ENCODE measurements at regions not wholly inside any gene's neighbourhood (a gene's known extent, or its start where the extent isn't known, plus 50 kb on each side); places are given as distances from the start of the nearest gene placed in this dataset.

GRCh38 chr14:50023671-50024490, 92.5 kb downstream of the VCPKMT start:
- CTCF ChIA-PET = no interaction called here
- peak; percentile 46 for DNase-seq (ENCODE audit: low spot score)
- TF ChIP-seq, protein P1, sequence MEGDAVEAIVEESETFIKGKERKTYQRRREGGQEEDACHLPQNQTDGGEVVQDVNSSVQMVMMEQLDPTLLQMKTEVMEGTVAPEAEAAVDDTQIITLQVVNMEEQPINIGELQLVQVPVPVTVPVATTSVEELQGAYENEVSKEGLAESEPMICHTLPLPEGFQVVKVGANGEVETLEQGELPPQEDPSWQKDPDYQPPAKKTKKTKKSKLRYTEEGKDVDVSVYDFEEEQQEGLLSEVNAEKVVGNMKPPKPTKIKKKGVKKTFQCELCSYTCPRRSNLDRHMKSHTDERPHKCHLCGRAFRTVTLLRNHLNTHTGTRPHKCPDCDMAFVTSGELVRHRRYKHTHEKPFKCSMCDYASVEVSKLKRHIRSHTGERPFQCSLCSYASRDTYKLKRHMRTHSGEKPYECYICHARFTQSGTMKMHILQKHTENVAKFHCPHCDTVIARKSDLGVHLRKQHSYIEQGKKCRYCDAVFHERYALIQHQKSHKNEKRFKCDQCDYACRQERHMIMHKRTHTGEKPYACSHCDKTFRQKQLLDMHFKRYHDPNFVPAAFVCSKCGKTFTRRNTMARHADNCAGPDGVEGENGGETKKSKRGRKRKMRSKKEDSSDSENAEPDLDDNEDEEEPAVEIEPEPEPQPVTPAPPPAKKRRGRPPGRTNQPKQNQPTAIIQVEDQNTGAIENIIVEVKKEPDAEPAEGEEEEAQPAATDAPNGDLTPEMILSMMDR (conservative IDR thresholded peaks at IDR 0.05; ENCODE audit: low read depth, low read length) = no peak
- TF ChIP-seq EZH2 (IDR thresholded peaks at IDR 0.05; ENCODE audit: borderline replicate concordance, low read depth, low read length, poor library complexity, severe bottlenecking) = no peak
- peaks cover 10% of the 10 kb centered on the region for H3K9me3 ChIP-seq (ENCODE audit: low read depth, low read length, poor library complexity, severe bottlenecking)
- no TSS peak for BruUV-seq (replicated peaks)
- intact Hi-C loops (cut with micrococcal nuclease; ENCODE audit: unreplicated experiment) = no loop called here
- POLR2A ChIA-PET (ENCODE audit: low non-redundant PET) = no interaction called here
- no peaks in the 10 kb centered on the region for H3K27me3 ChIP-seq (replicated peaks; ENCODE audit: insufficient read depth, low read depth, low read length, poor library complexity)
- H3K4me1 ChIP-seq (ENCODE audit: insufficient read depth, low read length, poor library complexity, severe bottlenecking) = peaks cover 9% of the 10 kb centered on the region
- H3K27ac ChIP-seq (ENCODE audit: low read depth, low read length, poor library complexity, severe bottlenecking) = peak overlapping the region; percentile 8
- no peaks in the 10 kb centered on the region for H3K36me3 ChIP-seq (ENCODE audit: insufficient read depth, low read length, poor library complexity, severe bottlenecking)
- no peak overlapping the region for H3K4me3 ChIP-seq (ENCODE audit: low read depth, low read length, poor library complexity, severe bottlenecking)

DNA sequence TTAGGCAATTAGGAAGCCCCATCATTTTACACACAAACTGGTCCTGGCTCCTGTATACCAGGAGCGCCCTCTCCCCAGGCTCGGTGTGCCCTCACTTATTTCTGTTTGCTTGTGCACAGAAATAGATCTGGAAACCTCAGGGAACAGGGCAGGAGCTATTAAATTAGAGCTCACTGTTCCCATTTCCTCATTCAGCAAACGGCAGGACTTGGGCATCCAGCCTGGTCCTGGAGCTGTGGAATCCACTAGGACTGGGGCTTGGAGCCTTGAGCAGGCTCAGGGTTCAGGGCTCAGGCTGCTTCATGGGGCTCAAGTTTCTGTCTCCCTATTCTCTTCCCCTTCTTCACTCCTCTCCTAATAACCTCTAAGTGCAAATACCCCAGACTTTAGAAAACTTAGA, 91.3 kb downstream of the VCPKMT start:
- no peak overlapping the region for H3K27ac ChIP-seq (ENCODE audit: low read depth, low read length, poor library complexity, severe bottlenecking)
- no peaks in the 10 kb centered on the region for H3K27me3 ChIP-seq (replicated peaks; ENCODE audit: insufficient read depth, low read depth, low read length, poor library complexity)
- CTCF ChIA-PET = interaction anchor here (0.6 kb wide), 1 partner anchor 15 kb away, joined by 3 read pairs; no protein-coding TSS in a partner anchor

DNA sequence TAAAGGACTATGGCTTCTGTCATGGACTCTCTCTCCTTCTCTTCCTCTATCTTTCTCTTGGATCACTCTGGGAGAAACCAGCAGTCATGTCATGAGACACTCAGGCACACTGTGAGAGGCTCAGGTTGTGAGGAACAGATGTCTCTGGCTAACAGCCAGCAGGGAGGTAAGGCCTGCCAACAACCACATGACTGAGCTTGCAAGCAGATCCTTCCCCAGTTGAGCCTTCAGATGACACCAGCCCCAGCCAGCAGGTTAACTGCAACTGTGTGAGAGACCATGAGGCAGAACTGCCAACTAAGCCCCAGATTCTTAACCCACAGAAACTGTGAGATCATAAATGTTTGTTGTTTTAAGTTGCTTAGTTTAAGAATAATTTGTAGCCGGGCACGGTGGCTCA, 90.6 kb downstream of the VCPKMT start:
- no peaks in the 10 kb centered on the region for H3K27me3 ChIP-seq (replicated peaks; ENCODE audit: insufficient read depth, low read depth, low read length, poor library complexity)
- H3K36me3 ChIP-seq (ENCODE audit: insufficient read depth, low read length, poor library complexity, severe bottlenecking) = no peaks in the 10 kb centered on the region
- no peak overlapping the region for H3K27ac ChIP-seq (ENCODE audit: low read depth, low read length, poor library complexity, severe bottlenecking)
- intact Hi-C loops (cut with micrococcal nuclease; ENCODE audit: unreplicated experiment) = no loop called here
- no peak for DNase-seq (ENCODE audit: low spot score)
- no peak overlapping the region for H3K4me3 ChIP-seq (ENCODE audit: low read depth, low read length, poor library complexity, severe bottlenecking)
- CTCF ChIA-PET = interaction anchor here (0.6 kb wide), 1 partner anchor 15 kb away, joined by 3 read pairs; no protein-coding TSS in a partner anchor
- peaks cover 9% of the 10 kb centered on the region for H3K4me1 ChIP-seq (ENCODE audit: insufficient read depth, low read length, poor library complexity, severe bottlenecking)
- H3K9me3 ChIP-seq (ENCODE audit: low read depth, low read length, poor library complexity, severe bottlenecking) = no peaks in the 10 kb centered on the region
- no TSS peak for BruUV-seq (replicated peaks)
- TF ChIP-seq, protein P1 (conservative IDR thresholded peaks at IDR 0.05; ENCODE audit: low read depth, low read length) = no peak
- no peak for TF ChIP-seq EZH2 (IDR thresholded peaks at IDR 0.05; ENCODE audit: borderline replicate concordance, low read depth, low read length, poor library complexity, severe bottlenecking)
- POLR2A ChIA-PET (ENCODE audit: low non-redundant PET) = no interaction called here

More for the DNA sequence above, 91.3 kb downstream of the VCPKMT start:
- no peak overlapping the region for H3K4me3 ChIP-seq (ENCODE audit: low read depth, low read length, poor library complexity, severe bottlenecking)
- TF ChIP-seq, protein P1 (conservative IDR thresholded peaks at IDR 0.05; ENCODE audit: low read depth, low read length) = no peak
- TF ChIP-seq EZH2 (IDR thresholded peaks at IDR 0.05; ENCODE audit: borderline replicate concordance, low read depth, low read length, poor library complexity, severe bottlenecking) = no peak
- H3K36me3 ChIP-seq (ENCODE audit: insufficient read depth, low read length, poor library complexity, severe bottlenecking) = no peaks in the 10 kb centered on the region
- peaks cover 7% of the 10 kb centered on the region for H3K9me3 ChIP-seq (ENCODE audit: low read depth, low read length, poor library complexity, severe bottlenecking)
- DNase-seq (ENCODE audit: low spot score) = no peak
- intact Hi-C loops (cut with micrococcal nuclease; ENCODE audit: unreplicated experiment) = no loop called here
- POLR2A ChIA-PET (ENCODE audit: low non-redundant PET) = no interaction called here
- peaks cover 9% of the 10 kb centered on the region for H3K4me1 ChIP-seq (ENCODE audit: insufficient read depth, low read length, poor library complexity, severe bottlenecking)
- no TSS peak for BruUV-seq (replicated peaks)

Data from A673 (cell line).